Vagina (tissue), 2 donors: ENCODE measurements at regions not wholly inside any gene's neighbourhood (a gene's known extent, or its start where the extent isn't known, plus 50 kb on each side); places are given as distances from the start of the nearest gene placed in this dataset.

ENCODE experiments used
- DNase-seq, 2 donors: peaks; one replicate each; pipeline ENCODE4 v3.0.0-alpha.2; 2017; ENCODE audit errors: extremely low spot score in 2 of 2
- H3K27ac ChIP-seq: fragments of 200-600 bp; sonication (generic); one replicate; pipeline ENCODE4 v1.5.1; 2019
- H3K27me3 ChIP-seq: fragments of 200-600 bp; sonication (generic); one replicate; pipeline ENCODE4 v1.5.1; 2019
- H3K36me3 ChIP-seq, 2 donors: fragments of 200-600 bp; sonication (generic); one replicate each; pipeline ENCODE4 v1.5.1; 2017 to 2019
- H3K4me1 ChIP-seq: fragments of 200-600 bp; sonication (generic); one replicate; pipeline ENCODE4 v1.5.1; 2019
- H3K4me3 ChIP-seq, 2 donors: fragments of 200-600 bp; sonication (generic); 1 replicate in 1 of 2; 2 replicates in 1 of 2; pipeline ENCODE4 v1.5.1; 2016 to 2019
- H3K9me3 ChIP-seq: fragments of 200-600 bp; sonication (generic); one replicate; pipeline ENCODE4 v1.5.1; 2019
- CTCF ChIP-seq, 3 experiments: fragments of 450-650 bp in 2 of 3; fragments of 200-600 bp in 1 of 3; sonication (generic) in 1 of 3; IDR thresholded peaks; one replicate each; pipeline ENCODE4 v1.5.1; 2017 to 2019; ENCODE audit warnings: antibody characterized with exemption in 3 of 3, mild to moderate bottlenecking in 2 of 3, moderate library complexity in 2 of 3
- POLR2A ChIP-seq, 2 donors: fragments of 450-650 bp; IDR thresholded peaks; one replicate each; pipeline ENCODE4 v1.6.1; 2017; ENCODE audit warnings: antibody characterized with exemption in 2 of 2, mild to moderate bottlenecking in 2 of 2, moderate library complexity in 2 of 2
- POLR2AphosphoS5 ChIP-seq, 2 donors: sonication (generic); formaldehyde crosslinking; IDR thresholded peaks; one replicate each; pipeline ENCODE4 v1.9.0; 2017; ENCODE audit warnings: antibody characterized with exemption in 2 of 2, mild to moderate bottlenecking in 2 of 2, low read depth in 1 of 2; ENCODE audit not compliant: insufficient read depth in 1 of 2
- intact Hi-C: fragments of 100-400 bp; cut with DNase I; formaldehyde crosslinking; loops from one replicate; pipeline ENCODE4 v1.15.1; 2023

GRCh38 chr6:168793649-168794048 lies 352.7 kb downstream of the SMOC2 start:
- no peak for DNase-seq
- TF ChIP-seq POLR2AphosphoS5 (IDR thresholded peaks at IDR 0.05; ENCODE audit: insufficient read depth in 1 of 2, low read depth in 1 of 2) (no peak), CTCF (IDR thresholded peaks at IDR 0.05) (no peak), POLR2A (IDR thresholded peaks at IDR 0.05) (no peak)
- no peak overlapping the region for H3K4me3 ChIP-seq
- intact Hi-C loops = no loop called here
- H3K27me3 ChIP-seq = no peaks in the 10 kb centered on the region
- H3K27ac ChIP-seq = no peak overlapping the region
- no peaks in the 10 kb centered on the region for H3K4me1 ChIP-seq
- no peaks in the 10 kb centered on the region for H3K36me3 ChIP-seq
- no peaks in the 10 kb centered on the region for H3K9me3 ChIP-seq

GRCh38 chr6:168791917-168792316 lies 350.9 kb downstream of the SMOC2 start:
- Histone ChIP-seq H3K9me3 (no peaks in the 10 kb centered on the region), H3K36me3 (no peaks in the 10 kb centered on the region), H3K4me3 (no peak overlapping the region), H3K27me3 (no peaks in the 10 kb centered on the region), H3K4me1 (no peaks in the 10 kb centered on the region), H3K27ac (no peak overlapping the region)
- no peak for DNase-seq
- no peak for TF ChIP-seq CTCF (IDR thresholded peaks at IDR 0.05)
- no peak for TF ChIP-seq POLR2A (IDR thresholded peaks at IDR 0.05)
- TF ChIP-seq POLR2AphosphoS5 (IDR thresholded peaks at IDR 0.05; ENCODE audit: insufficient read depth in 1 of 2, low read depth in 1 of 2) = no peak
- intact Hi-C loops = no loop called here

GRCh38 chr6:168789699-168790098 lies 348.7 kb downstream of the SMOC2 start:
- intact Hi-C loops = no loop called here
- TF ChIP-seq POLR2A (IDR thresholded peaks at IDR 0.05) (no peak), CTCF (IDR thresholded peaks at IDR 0.05) (no peak), POLR2AphosphoS5 (IDR thresholded peaks at IDR 0.05; ENCODE audit: insufficient read depth in 1 of 2, low read depth in 1 of 2) (no peak)
- H3K4me1 ChIP-seq = no peaks in the 10 kb centered on the region
- no peak for DNase-seq
- H3K4me3 ChIP-seq = no peak overlapping the region
- no peaks in the 10 kb centered on the region for H3K9me3 ChIP-seq
- no peak overlapping the region for H3K27ac ChIP-seq
- no peaks in the 10 kb centered on the region for H3K36me3 ChIP-seq
- H3K27me3 ChIP-seq = no peaks in the 10 kb centered on the region

- no peak overlapping the region for H3K4me3 ChIP-seq
- intact Hi-C loops = no loop called here
- no peak overlapping the region for H3K27ac ChIP-seq
- H3K36me3 ChIP-seq = no peaks in the 10 kb centered on the region
- DNase-seq = no peak
- no peak for TF ChIP-seq CTCF (IDR thresholded peaks at IDR 0.05)
- TF ChIP-seq POLR2AphosphoS5 (IDR thresholded peaks at IDR 0.05; ENCODE audit: insufficient read depth in 1 of 2, low read depth in 1 of 2) = no peak
- TF ChIP-seq POLR2A (IDR thresholded peaks at IDR 0.05) = no peak
- H3K4me1 ChIP-seq = no peaks in the 10 kb centered on the region
- H3K9me3 ChIP-seq = no peaks in the 10 kb centered on the region
- no peaks in the 10 kb centered on the region for H3K27me3 ChIP-seq
Measured at GRCh38 chr6:168785720-168786511, 344.9 kb downstream of the SMOC2 start.

- H3K4me3 ChIP-seq = no peak overlapping the region
- H3K27me3 ChIP-seq = no peaks in the 10 kb centered on the region
- H3K36me3 ChIP-seq = no peaks in the 10 kb centered on the region
- TF ChIP-seq POLR2AphosphoS5 (IDR thresholded peaks at IDR 0.05; ENCODE audit: insufficient read depth in 1 of 2, low read depth in 1 of 2) (no peak), CTCF (IDR thresholded peaks at IDR 0.05) (no peak), POLR2A (IDR thresholded peaks at IDR 0.05) (no peak)
- no peaks in the 10 kb centered on the region for H3K9me3 ChIP-seq
- H3K27ac ChIP-seq = no peak overlapping the region
- no peak for DNase-seq
- intact Hi-C loops = no loop called here
- H3K4me1 ChIP-seq = no peaks in the 10 kb centered on the region
Measured at GRCh38 chr6:168784426-168784825, 343.4 kb downstream of the SMOC2 start.
